ENCODE measurements at regions not wholly inside any gene's neighbourhood (a gene's known extent, or its start where the extent isn't known, plus 50 kb on each side); places are given as distances from the start of the nearest gene placed in this dataset.
A peak's percentile ranks its signal among the peaks of the same experiment; 100 is the strongest.

DNA sequence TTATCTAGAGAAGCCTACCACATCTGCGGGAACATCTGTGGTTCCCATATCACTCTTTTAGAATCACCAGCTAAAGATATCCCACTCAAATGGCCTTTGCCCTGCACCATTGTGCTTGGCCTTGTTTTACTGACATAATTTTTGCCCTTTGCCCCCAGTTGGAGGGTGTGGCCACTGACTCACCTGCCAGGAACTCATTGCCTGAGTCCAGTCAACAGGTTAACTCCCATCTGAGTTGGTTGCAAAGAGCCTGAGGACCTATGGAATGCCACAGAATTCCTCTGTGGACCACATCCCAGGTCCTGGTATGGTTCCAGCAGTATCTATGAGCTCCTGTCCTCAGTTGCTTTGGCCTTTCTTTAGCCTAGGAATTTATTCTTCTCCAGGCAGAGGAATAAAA is 55.7 kb upstream of the PTGR2 start:
- H3K9me3 ChIP-seq, result no peaks in the 10 kb centered on the region

DNA sequence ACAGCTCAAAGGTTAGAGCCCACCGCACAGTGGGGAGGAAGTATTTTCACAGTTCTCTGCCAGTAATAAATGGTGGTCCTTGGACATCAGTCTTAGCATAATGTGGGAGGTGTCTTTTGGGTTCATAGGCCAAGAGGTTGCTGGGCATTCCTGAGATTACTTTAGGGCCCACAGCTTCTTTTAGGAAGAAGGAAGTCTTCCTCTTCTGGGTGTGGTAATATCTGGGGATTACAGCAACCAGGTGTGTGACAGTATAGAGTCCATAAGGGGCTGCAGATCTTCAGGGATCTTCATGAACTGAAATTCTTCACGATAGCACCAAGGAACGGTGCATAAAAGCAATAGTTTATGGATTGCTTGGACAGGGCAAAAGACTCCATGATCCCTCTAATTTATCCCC is 56.2 kb upstream of the PTGR2 start:
- Histone ChIP-seq H3K4me1 (replicated peaks) (no peaks in the 10 kb centered on the region), H3K27ac (peak overlapping the region in 1 of 2 donors; percentile 50), H3K4me3 (no peak overlapping the region), H3K27me3 (replicated peaks; ENCODE audit: insufficient read depth) (no peaks in the 10 kb centered on the region), H3K36me3 (no peaks in the 10 kb centered on the region), H3K9me3 (no peaks in the 10 kb centered on the region)
- 86% methylated on average over 3 of the region's 3 CpGs for WGBS
- DNase-seq (ENCODE audit: low spot score), result no peak
- TF ChIP-seq POLR2A (IDR thresholded peaks at IDR 0.05), result no peak
- TF ChIP-seq POLR2AphosphoS5 (IDR thresholded peaks at IDR 0.05), result no peak
- TF ChIP-seq, protein P1, sequence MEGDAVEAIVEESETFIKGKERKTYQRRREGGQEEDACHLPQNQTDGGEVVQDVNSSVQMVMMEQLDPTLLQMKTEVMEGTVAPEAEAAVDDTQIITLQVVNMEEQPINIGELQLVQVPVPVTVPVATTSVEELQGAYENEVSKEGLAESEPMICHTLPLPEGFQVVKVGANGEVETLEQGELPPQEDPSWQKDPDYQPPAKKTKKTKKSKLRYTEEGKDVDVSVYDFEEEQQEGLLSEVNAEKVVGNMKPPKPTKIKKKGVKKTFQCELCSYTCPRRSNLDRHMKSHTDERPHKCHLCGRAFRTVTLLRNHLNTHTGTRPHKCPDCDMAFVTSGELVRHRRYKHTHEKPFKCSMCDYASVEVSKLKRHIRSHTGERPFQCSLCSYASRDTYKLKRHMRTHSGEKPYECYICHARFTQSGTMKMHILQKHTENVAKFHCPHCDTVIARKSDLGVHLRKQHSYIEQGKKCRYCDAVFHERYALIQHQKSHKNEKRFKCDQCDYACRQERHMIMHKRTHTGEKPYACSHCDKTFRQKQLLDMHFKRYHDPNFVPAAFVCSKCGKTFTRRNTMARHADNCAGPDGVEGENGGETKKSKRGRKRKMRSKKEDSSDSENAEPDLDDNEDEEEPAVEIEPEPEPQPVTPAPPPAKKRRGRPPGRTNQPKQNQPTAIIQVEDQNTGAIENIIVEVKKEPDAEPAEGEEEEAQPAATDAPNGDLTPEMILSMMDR (IDR thresholded peaks at IDR 0.05), result no peak
- intact Hi-C loops (cut with DNase I), result no loop called here

More for the DNA sequence above, 55.7 kb upstream of the PTGR2 start:
- DNase-seq (ENCODE audit: low spot score), result no peak
- no peak overlapping the region for H3K27ac ChIP-seq
- no peaks in the 10 kb centered on the region for H3K4me1 ChIP-seq (replicated peaks)
- WGBS, result 94% methylated on average over 1 of the region's 1 CpG
- H3K27me3 ChIP-seq (replicated peaks; ENCODE audit: insufficient read depth), result no peaks in the 10 kb centered on the region
- intact Hi-C loops (cut with DNase I), result no loop called here
- no peak overlapping the region for H3K4me3 ChIP-seq
- no peaks in the 10 kb centered on the region for H3K36me3 ChIP-seq
- TF ChIP-seq, protein P1 (IDR thresholded peaks at IDR 0.05), result no peak
- TF ChIP-seq POLR2A (IDR thresholded peaks at IDR 0.05), result no peak
- no peak for TF ChIP-seq POLR2AphosphoS5 (IDR thresholded peaks at IDR 0.05)

DNA sequence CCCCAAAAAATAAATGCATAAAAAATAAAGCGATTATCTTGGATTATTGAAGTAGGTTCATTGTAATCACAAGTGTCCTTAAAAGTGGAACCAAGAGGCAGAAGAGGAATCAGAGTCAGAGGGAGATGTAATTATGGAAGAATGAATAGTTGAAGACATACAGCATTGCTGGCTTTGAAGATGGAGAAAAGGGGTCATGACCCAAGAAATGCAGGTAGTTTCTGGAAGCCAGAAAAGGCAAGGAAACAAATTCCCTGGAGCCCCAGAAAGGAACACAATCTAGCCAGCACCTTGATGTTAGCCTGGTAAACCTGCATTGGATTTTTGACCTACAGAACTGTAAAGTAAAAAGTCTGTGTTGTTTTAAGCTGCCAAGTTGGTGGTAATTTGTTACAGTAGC is 57.5 kb upstream of the PTGR2 start:
- Histone ChIP-seq H3K27me3 (replicated peaks; ENCODE audit: insufficient read depth) (no peaks in the 10 kb centered on the region), H3K9me3 (no peaks in the 10 kb centered on the region), H3K36me3 (no peaks in the 10 kb centered on the region), H3K4me3 (no peak overlapping the region), H3K27ac (peak overlapping the region in 1 of 2 donors; percentile 50), H3K4me1 (replicated peaks) (peaks cover 1% of the 10 kb centered on the region)
- intact Hi-C loops (cut with DNase I), result no loop called here
- no peak for DNase-seq (ENCODE audit: low spot score)
- TF ChIP-seq POLR2A (IDR thresholded peaks at IDR 0.05), result no peak
- TF ChIP-seq, protein P1 (IDR thresholded peaks at IDR 0.05), result no peak
- no peak for TF ChIP-seq POLR2AphosphoS5 (IDR thresholded peaks at IDR 0.05)
- WGBS, result 88% methylated on average over 1 of the region's 1 CpG

DNA sequence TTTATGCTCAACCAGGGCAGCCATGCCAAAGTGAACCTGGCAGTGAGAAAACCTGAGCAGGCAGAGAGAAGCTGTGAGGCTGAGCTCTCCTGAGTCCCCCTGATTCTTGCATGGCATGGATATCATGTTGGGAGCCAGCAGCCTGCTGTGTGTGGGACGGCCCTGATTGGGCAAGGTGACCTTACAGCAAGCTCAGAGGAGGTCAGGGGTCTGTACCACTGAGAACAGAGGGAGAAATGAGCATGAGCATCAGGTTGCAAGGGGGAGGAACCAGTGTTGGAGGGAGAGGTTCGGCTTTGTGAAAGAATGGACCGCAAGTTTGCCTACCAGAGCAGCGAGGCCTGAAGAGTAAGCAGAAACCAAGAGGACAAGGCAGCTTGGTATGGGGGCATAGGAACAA is 59.1 kb upstream of the PTGR2 start:
- H3K36me3 ChIP-seq, result no peaks in the 10 kb centered on the region
- 94% methylated on average over 4 of the region's 4 CpGs for WGBS
- peaks cover 13% of the 10 kb centered on the region for H3K4me1 ChIP-seq (replicated peaks)
- intact Hi-C loops (cut with DNase I), result no loop called here
- H3K27me3 ChIP-seq (replicated peaks; ENCODE audit: insufficient read depth), result no peaks in the 10 kb centered on the region
- no peak overlapping the region for H3K27ac ChIP-seq
- no peak overlapping the region for H3K4me3 ChIP-seq
- TF ChIP-seq POLR2A (IDR thresholded peaks at IDR 0.05) (no peak), POLR2AphosphoS5 (IDR thresholded peaks at IDR 0.05) (no peak)
- TF ChIP-seq, protein P1 (IDR thresholded peaks at IDR 0.05), result no peak
- no peaks in the 10 kb centered on the region for H3K9me3 ChIP-seq
- no peak for DNase-seq (ENCODE audit: low spot score)

DNA sequence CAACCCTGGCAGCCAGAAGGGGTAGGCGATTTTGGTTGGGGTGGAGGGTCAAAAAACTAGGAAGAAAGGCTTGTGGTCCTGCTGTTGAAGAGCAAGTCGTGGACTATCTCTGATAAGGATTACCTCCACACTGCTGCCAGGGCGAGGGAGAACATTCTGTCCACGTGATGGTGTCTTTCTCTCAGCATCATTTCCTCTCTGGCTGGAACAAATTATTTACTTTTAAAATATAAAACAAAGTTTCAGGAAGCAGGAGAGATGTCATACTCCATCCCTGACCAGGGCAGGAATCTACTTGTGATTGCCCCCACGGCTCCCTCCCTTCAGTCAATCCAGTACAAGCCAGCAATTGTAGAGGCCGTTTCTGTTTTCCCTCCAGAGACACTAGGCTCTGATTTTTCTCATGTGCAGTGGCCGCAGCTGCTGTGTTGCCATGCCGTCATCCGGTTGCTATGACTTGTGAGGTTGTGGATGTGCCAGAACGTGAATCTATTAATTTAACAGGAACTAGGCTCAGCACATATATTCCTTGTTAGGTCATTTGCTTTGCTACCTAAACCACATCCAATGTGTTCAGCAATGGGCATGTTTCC is 61.5 kb upstream of the PTGR2 start:
- H3K27ac ChIP-seq, result peak overlapping the region; percentile 98
- WGBS, result 19% methylated on average over 10 of the region's 10 CpGs
- H3K9me3 ChIP-seq, result no peaks in the 10 kb centered on the region
- H3K27me3 ChIP-seq (replicated peaks; ENCODE audit: insufficient read depth), result no peaks in the 10 kb centered on the region
- no peak overlapping the region for H3K4me3 ChIP-seq
- TF ChIP-seq, protein P1 (IDR thresholded peaks at IDR 0.05), result no peak
- TF ChIP-seq POLR2A (IDR thresholded peaks at IDR 0.05) (peak; percentile 34), POLR2AphosphoS5 (IDR thresholded peaks at IDR 0.05) (peak; percentile 94)
- peaks cover 16% of the 10 kb centered on the region for H3K4me1 ChIP-seq (replicated peaks)
- DNase-seq (ENCODE audit: low spot score), result peak; percentile 71
- intact Hi-C loops (cut with DNase I), result no loop called here
- H3K36me3 ChIP-seq, result no peaks in the 10 kb centered on the region

Data from prostate gland (tissue), 2 donors.